ENCODE measurements at regions not wholly inside any gene's neighbourhood (a gene's known extent, or its start where the extent isn't known, plus 50 kb on each side); places are given as distances from the start of the nearest gene placed in this dataset.
A peak's percentile ranks its signal among the peaks of the same experiment; 100 is the strongest.

DNA sequence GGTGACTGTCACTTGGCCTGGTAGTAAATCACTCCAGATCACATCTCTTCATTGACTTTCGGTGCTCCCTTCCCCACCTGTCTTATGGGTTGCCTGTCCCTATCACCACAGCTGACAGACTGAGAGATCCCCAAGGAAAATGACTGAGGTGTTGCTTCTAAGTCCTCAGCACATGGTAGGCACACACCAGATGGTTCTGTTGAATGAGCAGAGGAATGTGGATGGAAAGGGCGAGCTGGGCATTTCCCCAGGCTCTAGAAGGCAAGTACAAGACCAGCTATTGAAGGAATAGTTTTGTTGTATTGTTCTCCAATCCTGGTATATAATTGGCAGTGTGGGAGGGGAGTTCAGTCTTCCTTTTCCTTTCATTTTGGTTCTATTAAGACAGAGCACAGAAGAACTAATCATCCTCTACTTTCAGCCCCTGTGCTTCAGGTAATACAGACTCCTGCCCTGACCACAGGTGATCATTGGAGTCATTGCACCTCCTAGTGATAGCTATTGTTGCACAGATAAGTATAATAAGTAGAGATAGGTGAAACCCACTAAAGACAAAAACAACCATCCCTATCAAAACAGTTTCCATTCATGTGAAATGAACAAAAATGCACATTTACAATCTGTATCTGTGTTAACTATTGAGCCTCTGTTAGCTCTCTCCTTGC is 158.6 kb downstream of the TRAM1L1 start:
- H3K9me3 ChIP-seq (replicated peaks): no peaks in the 10 kb centered on the region
- no peak for DNase-seq
- H3K36me3 ChIP-seq: no peaks in the 10 kb centered on the region
- H3K27me3 ChIP-seq (ENCODE audit: low read depth): peaks cover 44% of the 10 kb centered on the region
- H3K4me3 ChIP-seq: no peak overlapping the region
- TF ChIP-seq, protein P1, sequence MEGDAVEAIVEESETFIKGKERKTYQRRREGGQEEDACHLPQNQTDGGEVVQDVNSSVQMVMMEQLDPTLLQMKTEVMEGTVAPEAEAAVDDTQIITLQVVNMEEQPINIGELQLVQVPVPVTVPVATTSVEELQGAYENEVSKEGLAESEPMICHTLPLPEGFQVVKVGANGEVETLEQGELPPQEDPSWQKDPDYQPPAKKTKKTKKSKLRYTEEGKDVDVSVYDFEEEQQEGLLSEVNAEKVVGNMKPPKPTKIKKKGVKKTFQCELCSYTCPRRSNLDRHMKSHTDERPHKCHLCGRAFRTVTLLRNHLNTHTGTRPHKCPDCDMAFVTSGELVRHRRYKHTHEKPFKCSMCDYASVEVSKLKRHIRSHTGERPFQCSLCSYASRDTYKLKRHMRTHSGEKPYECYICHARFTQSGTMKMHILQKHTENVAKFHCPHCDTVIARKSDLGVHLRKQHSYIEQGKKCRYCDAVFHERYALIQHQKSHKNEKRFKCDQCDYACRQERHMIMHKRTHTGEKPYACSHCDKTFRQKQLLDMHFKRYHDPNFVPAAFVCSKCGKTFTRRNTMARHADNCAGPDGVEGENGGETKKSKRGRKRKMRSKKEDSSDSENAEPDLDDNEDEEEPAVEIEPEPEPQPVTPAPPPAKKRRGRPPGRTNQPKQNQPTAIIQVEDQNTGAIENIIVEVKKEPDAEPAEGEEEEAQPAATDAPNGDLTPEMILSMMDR (IDR thresholded peaks at IDR 0.05; ENCODE audit: borderline replicate concordance): no peak
- no peak overlapping the region for H3K27ac ChIP-seq (replicated peaks)
- H3K4me1 ChIP-seq: no peaks in the 10 kb centered on the region
- intact Hi-C loops (cut with micrococcal nuclease): no loop called here

DNA sequence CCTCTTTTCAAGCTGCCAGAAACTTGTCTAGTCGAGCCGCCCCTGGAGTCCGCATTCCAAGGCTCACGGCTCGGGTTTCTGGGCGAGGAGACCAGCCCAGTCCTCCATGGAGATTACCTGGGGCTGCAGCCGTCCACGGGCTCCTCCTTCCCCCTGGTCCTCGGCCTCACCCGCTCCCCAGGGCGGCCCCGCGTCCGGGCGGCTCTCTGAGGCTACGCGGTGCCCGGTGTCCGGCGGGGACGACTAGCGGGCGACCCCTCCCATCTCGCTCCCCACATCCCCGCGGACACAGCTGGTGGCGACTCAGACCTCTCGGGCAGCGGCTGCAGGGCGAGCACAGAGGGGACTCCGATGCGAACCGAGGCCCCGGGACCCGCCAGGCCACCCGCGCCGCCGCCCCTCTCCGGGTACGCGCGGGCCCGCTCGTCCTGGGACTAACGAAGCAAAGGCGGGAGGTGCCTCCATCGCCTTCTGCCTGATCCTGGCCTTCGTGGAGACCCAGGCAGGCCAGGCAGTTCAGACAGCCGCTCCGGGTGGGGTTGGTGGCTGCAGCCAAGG is 159.4 kb downstream of the TRAM1L1 start:
- no peaks in the 10 kb centered on the region for H3K36me3 ChIP-seq
- no peaks in the 10 kb centered on the region for H3K4me1 ChIP-seq
- no peak overlapping the region for H3K27ac ChIP-seq (replicated peaks)
- TF ChIP-seq, protein P1 (IDR thresholded peaks at IDR 0.05; ENCODE audit: borderline replicate concordance): no peak
- H3K9me3 ChIP-seq (replicated peaks): no peaks in the 10 kb centered on the region
- peak overlapping the region; percentile 41 for H3K4me3 ChIP-seq
- no peak for DNase-seq
- H3K27me3 ChIP-seq (ENCODE audit: low read depth): peaks cover 44% of the 10 kb centered on the region
- intact Hi-C loops (cut with micrococcal nuclease): no loop called here

GRCh38 chr4:116923389-116923788 is 162.0 kb downstream of the TRAM1L1 start:
- H3K4me1 ChIP-seq: no peaks in the 10 kb centered on the region
- intact Hi-C loops (cut with micrococcal nuclease): no loop called here
- TF ChIP-seq, protein P1 (IDR thresholded peaks at IDR 0.05; ENCODE audit: borderline replicate concordance): no peak
- H3K9me3 ChIP-seq (replicated peaks): peaks cover 9% of the 10 kb centered on the region
- H3K36me3 ChIP-seq: no peaks in the 10 kb centered on the region
- DNase-seq: no peak
- no peak overlapping the region for H3K27ac ChIP-seq (replicated peaks)
- H3K4me3 ChIP-seq: no peak overlapping the region
- peaks cover 44% of the 10 kb centered on the region for H3K27me3 ChIP-seq (ENCODE audit: low read depth)

- no peak overlapping the region for H3K4me3 ChIP-seq
- H3K27ac ChIP-seq (replicated peaks): no peak overlapping the region
- H3K9me3 ChIP-seq (replicated peaks): no peaks in the 10 kb centered on the region
- H3K27me3 ChIP-seq (ENCODE audit: low read depth): no peaks in the 10 kb centered on the region
- H3K4me1 ChIP-seq: no peaks in the 10 kb centered on the region
- TF ChIP-seq, protein P1 (IDR thresholded peaks at IDR 0.05; ENCODE audit: borderline replicate concordance): no peak
- DNase-seq: no peak
- intact Hi-C loops (cut with micrococcal nuclease): no loop called here
- no peaks in the 10 kb centered on the region for H3K36me3 ChIP-seq
These were observed 171.9 kb downstream of the TRAM1L1 start for GRCh38 chr4:116913451-116913850.

- TF ChIP-seq, protein P1 (IDR thresholded peaks at IDR 0.05; ENCODE audit: borderline replicate concordance): no peak
- intact Hi-C loops (cut with micrococcal nuclease): no loop called here
- no peaks in the 10 kb centered on the region for H3K9me3 ChIP-seq (replicated peaks)
- H3K27me3 ChIP-seq (ENCODE audit: low read depth): no peaks in the 10 kb centered on the region
- no peaks in the 10 kb centered on the region for H3K36me3 ChIP-seq
- no peak for DNase-seq
- H3K4me3 ChIP-seq: no peak overlapping the region
- H3K4me1 ChIP-seq: no peaks in the 10 kb centered on the region
- no peak overlapping the region for H3K27ac ChIP-seq (replicated peaks)
These were observed 178.6 kb downstream of the TRAM1L1 start for GRCh38 chr4:116906758-116907157.

Measured in left ventricle myocardium inferior (tissue), 1 donor.